NT2/D1 (cell line): ENCODE measurements at regions not wholly inside any gene's neighbourhood (a gene's known extent, or its start where the extent isn't known, plus 50 kb on each side); places are given as distances from the start of the nearest gene placed in this dataset.

Experiments used
- YY1 ChIP-seq: IDR thresholded peaks from 2 replicates; pipeline ENCODE4 v1.6.1; 2011; ENCODE audit not compliant: insufficient read length, insufficient read depth
- ZNF274 ChIP-seq: IDR thresholded peaks from 2 replicates; pipeline ENCODE4 v1.6.1; 2011; ENCODE audit warnings: mild to moderate bottlenecking, low read depth, low read length

DNA sequence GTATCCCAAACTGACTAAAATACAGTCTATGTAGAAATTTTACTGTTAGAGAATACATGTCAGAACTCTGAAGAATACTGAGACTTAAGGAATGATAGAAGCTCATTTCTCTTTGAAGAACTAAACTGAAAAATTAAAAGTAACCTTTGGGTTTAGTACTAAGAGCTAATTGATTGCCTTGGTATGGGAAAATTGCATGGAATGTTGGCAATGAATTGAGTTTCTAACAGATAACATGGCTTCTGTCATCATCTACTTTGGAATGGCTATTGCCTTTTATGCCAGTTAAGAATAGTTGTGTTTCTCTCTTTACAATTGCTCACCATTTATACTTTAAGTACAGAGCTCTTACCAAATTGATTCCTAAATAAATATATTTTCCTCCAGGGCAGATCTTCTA is 308.8 kb upstream of the SYT1 start:
- no peak for TF ChIP-seq ZNF274
- no peak for TF ChIP-seq YY1
